CD14-positive monocyte (primary cell): ENCODE measurements at regions not wholly inside any gene's neighbourhood (a gene's known extent, or its start where the extent isn't known, plus 50 kb on each side); places are given as distances from the start of the nearest gene placed in this dataset.

Experiments
- DNase-seq, 3 donors: peaks; one replicate each; pipeline ENCODE4 v3.0.0-alpha.2; 2011 to 2022
- H2AFZ ChIP-seq: 2 replicates; pipeline ENCODE4 v1.6.0; 2012; ENCODE audit warnings: mild to moderate bottlenecking, low read depth, low read length, inconsistent platforms; ENCODE audit not compliant: insufficient read depth, poor library complexity, severe bottlenecking
- H3K27ac ChIP-seq, 2 donors: 1 replicate in 1 of 2; 2 replicates in 1 of 2; pipeline ENCODE4 v1.5.1; 2012 to 2013; ENCODE audit warnings: low read length in 2 of 2, control low read depth in 1 of 2, inconsistent platforms in 1 of 2, low read depth in 1 of 2, mild to moderate bottlenecking in 1 of 2
- H3K27me3 ChIP-seq, 2 donors: one replicate each; pipeline versions ENCODE4 v1.6.0 to v1.6.1; 2011 to 2013; ENCODE audit warnings: low read length in 2 of 2; ENCODE audit not compliant: control insufficient read depth in 2 of 2, insufficient read depth in 2 of 2
- H3K36me3 ChIP-seq, 2 donors: replicated peaks in 1 of 2; 1 replicate in 1 of 2; 2 replicates in 1 of 2; pipeline versions ENCODE4 v1.5.1 to v1.6.1; 2012 to 2013; ENCODE audit warnings: low read length in 2 of 2, control low read depth in 1 of 2, inconsistent platforms in 1 of 2, mild to moderate bottlenecking in 1 of 2; ENCODE audit not compliant: insufficient read depth in 2 of 2, control insufficient read depth in 1 of 2
- H3K4me1 ChIP-seq, 2 donors: 1 replicate in 1 of 2; 2 replicates in 1 of 2; pipeline versions ENCODE4 v1.5.1 to v1.6.1; 2012 to 2013; ENCODE audit warnings: low read length in 2 of 2, control low read depth in 1 of 2, inconsistent platforms in 1 of 2, mild to moderate bottlenecking in 1 of 2, moderate library complexity in 1 of 2; ENCODE audit not compliant: insufficient read depth in 2 of 2, control insufficient read depth in 1 of 2
- H3K4me2 ChIP-seq: replicated peaks from 2 replicates; pipeline ENCODE3; 2012; ENCODE audit warnings: low read length, moderate library complexity, mild to moderate bottlenecking; ENCODE audit not compliant: poor library complexity, severe bottlenecking; ENCODE audit errors: extremely low read depth
- H3K4me3 ChIP-seq, 3 experiments: fragments of 200-600 bp in 1 of 3; sonication (generic) in 1 of 3; replicated peaks in 1 of 3; 1 replicate in 2 of 3; 2 replicates in 1 of 3; pipeline ENCODE4 v1.5.1; 2011 to 2013; ENCODE audit warnings: low read length in 3 of 3, mild to moderate bottlenecking in 3 of 3, control low read depth in 2 of 3, low read depth in 2 of 3, inconsistent platforms in 1 of 3, moderate library complexity in 1 of 3
- H3K79me2 ChIP-seq: 2 replicates; pipeline ENCODE4 v1.6.0; 2012; ENCODE audit warnings: mild to moderate bottlenecking, control low read depth, inconsistent platforms, low read length, moderate library complexity; ENCODE audit not compliant: insufficient read depth
- H3K9ac ChIP-seq: 2 replicates; pipeline ENCODE4 v1.6.0; 2017; ENCODE audit warnings: low read length, mild to moderate bottlenecking; ENCODE audit not compliant: insufficient read depth, poor library complexity, severe bottlenecking
- H3K9me3 ChIP-seq, 2 donors: replicated peaks in 1 of 2; 1 replicate in 1 of 2; 2 replicates in 1 of 2; pipeline versions ENCODE4 v1.5.1 to v1.6.1; 2012 to 2013; ENCODE audit warnings: low read length in 2 of 2, control low read depth in 1 of 2; ENCODE audit not compliant: control insufficient read depth in 1 of 2, insufficient read depth in 1 of 2
- H4K20me1 ChIP-seq: 2 replicates; pipeline ENCODE4 v1.6.0; 2012; ENCODE audit warnings: mild to moderate bottlenecking, low read length, control low read depth, moderate library complexity; ENCODE audit not compliant: insufficient read depth
- H3K27ac Mint-ChIP-seq, 7 donors: one replicate each; pipeline ENCODE4 v1.8.0; 2020; ENCODE audit warnings: mild to moderate bottlenecking in 7 of 7, mixed read lengths in 7 of 7, moderate library complexity in 6 of 7, inconsistent platforms in 2 of 7
- H3K27me3 Mint-ChIP-seq, 3 donors: one replicate each; pipeline ENCODE4 v1.8.0; 2021 to 2022; ENCODE audit warnings: low read depth in 3 of 3, mild to moderate bottlenecking in 3 of 3, mixed read lengths in 3 of 3, moderate library complexity in 3 of 3, inconsistent platforms in 1 of 3
- H3K36me3 Mint-ChIP-seq, 2 donors: one replicate each; pipeline ENCODE4 v1.8.0; 2020; ENCODE audit warnings: mixed read lengths in 2 of 2, inconsistent platforms in 1 of 2, mild to moderate bottlenecking in 1 of 2
- H3K4me1 Mint-ChIP-seq: one replicate; pipeline ENCODE4 v1.8.0; 2020; ENCODE audit warnings: mild to moderate bottlenecking, mixed read lengths
- H3K4me3 Mint-ChIP-seq, 2 donors: one replicate each; pipeline ENCODE4 v1.8.0; 2020; ENCODE audit warnings: mild to moderate bottlenecking in 2 of 2, mixed read lengths in 2 of 2, moderate library complexity in 1 of 2
- H3K9me3 Mint-ChIP-seq, 7 donors: one replicate each; pipeline ENCODE4 v1.8.0; 2020 to 2022; ENCODE audit warnings: mixed read lengths in 7 of 7, mild to moderate bottlenecking in 6 of 7, moderate library complexity in 6 of 7, inconsistent platforms in 2 of 7
- WGBS: methylation state at CpG from one replicate; pipeline ENCODE4 v1.1.5; 2013; ENCODE audit warnings: missing lambda C conversion rate; ENCODE audit not compliant: insufficient coverage; 5-methylcytosine and 5-hydroxymethylcytosine counted together
- intact Hi-C, 2 donors: fragments of 100-400 bp; cut with micrococcal nuclease; formaldehyde crosslinking; loops; one replicate each; pipeline versions ENCODE4 v1.15.0 to v1.15.1; 2023
- TF ChIP-seq, protein P1 (sequence below): fragments of 200-600 bp; IDR thresholded peaks from one replicate; pipeline ENCODE4 v1.8.0; 2022; ENCODE audit warnings: antibody characterized with exemption, mild to moderate bottlenecking

- DNase-seq, result no peak
- Histone ChIP-seq H4K20me1 (no peaks in the 10 kb centered on the region), H3K27me3 (no peaks in the 10 kb centered on the region), H3K9me3 (peaks cover 0 to 9% of the 10 kb centered on the region in 2 donors), H3K4me2 (no peak overlapping the region), H3K4me3 (no peak overlapping the region), H3K79me2 (no peaks in the 10 kb centered on the region), H3K4me1 (no peaks in the 10 kb centered on the region), H2AFZ (no peak overlapping the region), H3K27ac (no peak overlapping the region), H3K9ac (no peak overlapping the region), H3K36me3 (no peaks in the 10 kb centered on the region)
- intact Hi-C loops, result no loop called here
- no peak overlapping the region for H3K4me3 Mint-ChIP-seq
- H3K9me3 Mint-ChIP-seq, result peaks cover 0 to 7% (median 3%) of the 10 kb centered on the region in 7 donors
- no peaks in the 10 kb centered on the region for H3K36me3 Mint-ChIP-seq
- no peaks in the 10 kb centered on the region for H3K4me1 Mint-ChIP-seq
- no peak overlapping the region for H3K27ac Mint-ChIP-seq
- TF ChIP-seq, protein P1, sequence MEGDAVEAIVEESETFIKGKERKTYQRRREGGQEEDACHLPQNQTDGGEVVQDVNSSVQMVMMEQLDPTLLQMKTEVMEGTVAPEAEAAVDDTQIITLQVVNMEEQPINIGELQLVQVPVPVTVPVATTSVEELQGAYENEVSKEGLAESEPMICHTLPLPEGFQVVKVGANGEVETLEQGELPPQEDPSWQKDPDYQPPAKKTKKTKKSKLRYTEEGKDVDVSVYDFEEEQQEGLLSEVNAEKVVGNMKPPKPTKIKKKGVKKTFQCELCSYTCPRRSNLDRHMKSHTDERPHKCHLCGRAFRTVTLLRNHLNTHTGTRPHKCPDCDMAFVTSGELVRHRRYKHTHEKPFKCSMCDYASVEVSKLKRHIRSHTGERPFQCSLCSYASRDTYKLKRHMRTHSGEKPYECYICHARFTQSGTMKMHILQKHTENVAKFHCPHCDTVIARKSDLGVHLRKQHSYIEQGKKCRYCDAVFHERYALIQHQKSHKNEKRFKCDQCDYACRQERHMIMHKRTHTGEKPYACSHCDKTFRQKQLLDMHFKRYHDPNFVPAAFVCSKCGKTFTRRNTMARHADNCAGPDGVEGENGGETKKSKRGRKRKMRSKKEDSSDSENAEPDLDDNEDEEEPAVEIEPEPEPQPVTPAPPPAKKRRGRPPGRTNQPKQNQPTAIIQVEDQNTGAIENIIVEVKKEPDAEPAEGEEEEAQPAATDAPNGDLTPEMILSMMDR, result no peak
- peaks cover 0 to 2% (median 0%) of the 10 kb centered on the region in 3 donors for H3K27me3 Mint-ChIP-seq
These were observed 274.6 kb downstream of the ANKRD50 start for GRCh38 chr4:124437853-124438495.

DNA sequence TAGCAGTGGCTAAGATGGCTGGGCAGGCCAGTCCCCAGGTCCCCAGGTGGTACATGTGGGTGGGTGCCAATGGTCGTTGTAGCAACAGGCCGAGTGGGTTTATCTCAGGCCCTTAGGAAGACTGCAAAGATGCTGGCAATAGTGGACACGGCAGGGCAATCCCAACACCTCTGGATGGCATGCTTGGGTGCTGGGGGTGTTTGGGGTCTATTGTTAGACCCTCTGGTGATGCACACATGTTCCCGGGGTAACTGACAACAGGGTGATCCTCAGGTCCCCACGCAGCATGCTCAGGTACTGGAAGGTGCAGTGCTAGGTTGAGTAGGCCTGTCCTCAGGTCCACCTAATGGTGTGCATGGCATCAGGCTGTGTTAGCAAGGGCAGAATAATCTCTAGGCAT lies 267.5 kb downstream of the ANKRD50 start:
- Histone ChIP-seq H3K4me3 (no peak overlapping the region), H3K9me3 (peaks cover 9 to 27% of the 10 kb centered on the region in 2 donors), H2AFZ (no peak overlapping the region), H3K27me3 (no peaks in the 10 kb centered on the region), H4K20me1 (no peaks in the 10 kb centered on the region), H3K36me3 (no peaks in the 10 kb centered on the region), H3K9ac (no peak overlapping the region), H3K79me2 (no peaks in the 10 kb centered on the region), H3K4me2 (no peak overlapping the region), H3K27ac (no peak overlapping the region), H3K4me1 (no peaks in the 10 kb centered on the region)
- H3K27ac Mint-ChIP-seq, result no peak overlapping the region
- H3K9me3 Mint-ChIP-seq, result peaks cover 5 to 24% (median 22%) of the 10 kb centered on the region in 7 donors
- 95% methylated on average over 3 of the region's 5 CpGs for WGBS
- no peak for DNase-seq
- TF ChIP-seq, protein P1, result no peak
- no peaks in the 10 kb centered on the region for H3K4me1 Mint-ChIP-seq
- no peaks in the 10 kb centered on the region for H3K36me3 Mint-ChIP-seq
- peaks cover 0 to 1% (median 0%) of the 10 kb centered on the region in 3 donors for H3K27me3 Mint-ChIP-seq
- intact Hi-C loops, result no loop called here
- no peak overlapping the region for H3K4me3 Mint-ChIP-seq
